IPS DF 19.7 (cell line): ENCODE measurements at regions not wholly inside any gene's neighbourhood (a gene's known extent, or its start where the extent isn't known, plus 50 kb on each side); places are given as distances from the start of the nearest gene placed in this dataset.
"Not testable (repeated sequence)": the region's sequence is repeated elsewhere in the genome, so short reads cannot be mapped to it uniquely, and the experiment has no call there.

Experiments used
- DNase-seq: peaks from one replicate; pipeline ENCODE4 v3.0.0-alpha.2; 2013; ENCODE audit warnings: low read depth, low spot score

DNA sequence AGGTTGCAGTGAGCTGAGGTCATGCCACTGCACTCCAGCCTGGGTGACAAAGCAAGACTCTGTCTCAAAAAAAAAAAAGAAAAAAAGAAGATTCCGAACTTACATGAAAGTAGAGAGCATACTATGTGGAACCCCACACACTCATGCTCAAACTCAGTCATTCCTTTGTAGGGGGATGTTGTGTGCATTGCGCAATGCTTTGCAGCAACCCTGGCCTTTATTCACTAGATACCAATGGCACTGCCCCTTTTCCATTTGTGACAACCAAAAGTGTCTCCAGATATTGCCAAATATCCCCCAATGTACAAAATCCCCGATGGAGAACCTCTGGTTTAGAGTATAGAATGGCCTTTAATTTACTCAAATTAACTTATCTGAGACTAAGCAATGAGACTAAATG, 158.6 kb downstream of the GJA1 start:
- DNase-seq, result no peak

DNA sequence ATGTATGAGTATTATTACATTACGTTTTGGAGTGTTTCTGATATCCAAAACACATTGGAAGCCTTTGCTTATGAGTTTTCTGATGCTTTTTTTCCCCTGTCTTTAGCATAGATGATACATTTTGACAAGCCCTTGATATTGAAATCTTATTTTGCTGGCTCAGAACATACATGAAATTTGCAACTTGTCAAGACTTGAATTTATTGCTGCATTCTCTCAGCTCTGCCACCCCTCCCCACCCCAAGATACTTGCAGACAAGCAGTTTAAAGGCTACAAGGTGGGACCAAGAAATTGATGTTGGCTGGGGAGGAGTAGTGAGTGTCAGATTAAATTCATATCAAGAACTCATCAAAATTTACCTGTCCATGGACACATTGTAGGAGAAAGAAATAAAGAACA, 160.2 kb downstream of the GJA1 start:
- DNase-seq, result no peak

- no peak for DNase-seq
Observed at GRCh38 chr6:121596441-121596840, 161.0 kb downstream of the GJA1 start.

DNA sequence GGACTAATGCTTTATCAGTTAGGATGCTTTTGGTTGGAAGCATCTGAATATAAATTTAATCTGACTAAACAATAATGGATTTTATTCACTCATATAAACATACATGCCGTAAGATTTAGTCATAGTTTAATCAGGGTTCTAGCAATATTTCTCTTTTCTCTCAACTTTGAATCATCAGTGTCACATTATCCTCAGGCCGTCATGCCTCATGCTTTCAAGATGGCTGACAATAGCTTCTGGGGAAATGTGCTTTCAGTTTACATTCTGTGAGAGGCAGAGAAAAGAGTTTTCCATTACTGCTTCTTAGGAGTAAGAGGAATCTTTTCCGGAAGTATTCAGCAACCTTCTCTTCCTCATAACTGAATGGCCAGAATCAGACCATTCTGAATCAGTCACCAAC, 162.2 kb downstream of the GJA1 start:
- no peak for DNase-seq

DNA sequence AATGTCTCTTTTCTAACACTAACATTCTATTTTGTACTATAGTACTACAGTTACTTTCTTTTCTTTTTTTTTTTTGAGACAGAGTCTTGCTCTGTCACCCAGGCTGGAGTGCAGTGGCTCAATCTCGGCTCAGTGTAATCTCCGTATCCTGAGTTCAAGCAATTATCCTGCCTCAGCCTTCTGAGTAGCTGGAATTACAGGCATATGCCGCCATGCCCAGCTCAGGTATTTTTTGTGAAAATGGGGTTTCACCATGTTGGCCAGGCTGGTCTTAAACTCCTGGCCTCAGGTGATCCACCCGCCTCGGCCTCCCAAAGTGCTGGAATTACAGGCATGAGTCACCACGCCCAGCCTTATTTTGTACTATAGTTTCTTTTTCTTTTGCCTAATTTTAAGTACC, 163.9 kb downstream of the GJA1 start:
- DNase-seq, result not testable (repeated sequence)

- no peak for DNase-seq
Observed at GRCh38 chr6:121600389-121601168, 165.1 kb downstream of the GJA1 start.

DNA sequence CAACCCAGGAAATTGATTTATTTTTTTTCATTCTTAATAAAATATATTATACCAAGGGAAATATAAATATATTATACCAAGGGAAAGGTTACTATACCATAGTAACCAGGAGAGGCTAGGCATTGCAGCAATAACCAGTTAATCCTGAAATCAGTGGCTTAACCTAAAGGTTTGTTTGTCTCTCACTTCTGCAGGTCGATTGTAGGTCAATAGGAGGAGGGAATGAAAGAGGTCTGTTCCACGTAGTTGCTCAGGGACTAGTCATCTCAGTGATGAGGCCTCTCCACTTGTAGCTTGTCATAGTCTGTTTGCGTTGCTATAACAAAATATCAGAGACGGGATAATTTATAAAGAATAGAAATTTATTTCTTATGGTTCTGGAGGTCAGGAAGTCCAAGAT, 168.0 kb downstream of the GJA1 start:
- DNase-seq, result no peak

DNA sequence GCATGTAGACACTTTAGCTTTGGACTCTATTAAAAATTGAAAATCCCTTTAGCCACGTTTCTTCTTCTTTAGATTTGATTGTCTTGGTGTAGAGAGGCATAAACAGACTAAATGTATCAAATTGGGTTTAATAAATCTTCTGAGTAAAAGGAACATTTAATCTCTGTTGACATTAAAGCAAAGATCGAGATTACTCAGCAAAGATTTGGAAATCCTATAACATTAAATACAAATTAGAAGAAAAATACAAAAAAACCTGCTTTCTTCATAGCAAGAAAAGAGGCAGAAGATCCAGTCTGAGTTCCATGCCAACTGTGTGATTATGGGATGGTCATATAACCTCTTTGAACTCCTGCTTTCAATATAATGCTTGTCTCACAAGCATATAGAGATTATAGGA, 172.3 kb downstream of the GJA1 start:
- no peak for DNase-seq

DNA sequence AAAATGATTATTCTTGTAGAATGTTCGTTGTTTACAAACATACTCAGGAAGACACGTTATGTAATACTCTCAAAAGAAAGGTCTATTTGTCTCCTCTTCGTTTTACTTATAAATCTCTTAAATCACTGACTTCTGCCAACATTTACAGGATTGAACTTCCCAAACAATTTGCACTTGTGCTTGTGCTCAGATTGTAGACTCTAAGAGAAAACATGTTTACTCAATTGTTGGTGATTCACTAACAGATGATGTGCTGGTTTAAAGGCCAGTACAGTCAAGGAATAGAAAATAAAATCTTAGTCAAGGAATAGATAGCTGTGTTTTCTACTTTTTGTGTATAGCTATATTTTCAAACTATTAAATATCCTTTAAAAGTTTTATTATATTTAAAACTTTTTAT, 172.8 kb downstream of the GJA1 start:
- DNase-seq, result no peak

GRCh38 chr6:121609281-121609680, 173.8 kb downstream of the GJA1 start:
- no peak for DNase-seq

GRCh38 chr6:121612927-121613326, 177.5 kb downstream of the GJA1 start:
- no peak for DNase-seq

DNA sequence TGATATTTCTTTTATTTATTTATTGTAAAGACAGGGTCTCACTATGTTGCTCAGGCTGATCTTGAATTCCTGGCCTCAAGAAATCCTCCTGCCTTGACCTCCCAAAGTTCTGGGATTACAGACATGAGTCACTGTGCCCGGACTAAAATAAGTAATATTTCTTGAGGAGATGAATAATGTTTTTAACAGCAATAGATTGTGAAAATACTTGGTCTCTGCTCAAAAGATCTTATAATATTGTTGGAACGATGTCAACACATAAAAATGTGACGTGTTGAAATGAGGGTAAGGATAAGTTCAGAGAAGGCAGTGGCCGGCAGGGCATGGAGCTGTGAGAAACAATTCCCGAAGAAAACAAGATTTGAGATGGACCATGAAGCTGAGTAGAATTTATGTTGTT, 178.7 kb downstream of the GJA1 start:
- DNase-seq, result no peak

GRCh38 chr6:121615493-121615892, 180.0 kb downstream of the GJA1 start:
- DNase-seq, result no peak

- no peak for DNase-seq
Observed at GRCh38 chr6:121616406-121616805, 181.0 kb downstream of the GJA1 start.

- DNase-seq, result no peak
Observed at GRCh38 chr6:121617388-121617787, 181.9 kb downstream of the GJA1 start.

- peak; percentile 92 for DNase-seq
Observed at GRCh38 chr6:121619013-121619412, 183.6 kb downstream of the GJA1 start.

- DNase-seq, result peak; percentile 72
Observed at GRCh38 chr6:121619987-121620740, 184.7 kb downstream of the GJA1 start.

- DNase-seq, result no peak
Observed at GRCh38 chr6:121627761-121628160, 192.3 kb downstream of the GJA1 start.

DNA sequence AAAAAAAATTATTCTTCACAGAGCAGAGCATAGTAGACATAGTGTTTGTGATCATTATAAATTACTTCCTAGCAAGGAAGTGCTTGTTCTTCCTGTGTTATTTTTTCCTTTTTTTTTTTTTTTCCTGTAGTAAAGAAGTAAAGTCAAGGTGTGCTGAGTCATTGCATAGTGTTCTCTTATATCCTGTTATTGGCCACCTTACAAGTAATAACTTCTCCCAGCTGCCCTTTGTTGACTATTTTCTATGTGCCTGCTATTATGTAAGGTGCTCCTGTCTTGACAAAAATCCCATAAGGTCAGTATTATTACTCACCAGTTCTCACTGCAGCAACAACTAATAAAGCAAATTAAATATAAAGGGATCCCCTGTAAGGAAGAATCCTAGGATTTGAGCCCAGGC, 195.3 kb downstream of the GJA1 start:
- no peak for DNase-seq

- DNase-seq, result not testable (repeated sequence)
Observed at GRCh38 chr6:121631752-121632151, 196.3 kb downstream of the GJA1 start.

DNA sequence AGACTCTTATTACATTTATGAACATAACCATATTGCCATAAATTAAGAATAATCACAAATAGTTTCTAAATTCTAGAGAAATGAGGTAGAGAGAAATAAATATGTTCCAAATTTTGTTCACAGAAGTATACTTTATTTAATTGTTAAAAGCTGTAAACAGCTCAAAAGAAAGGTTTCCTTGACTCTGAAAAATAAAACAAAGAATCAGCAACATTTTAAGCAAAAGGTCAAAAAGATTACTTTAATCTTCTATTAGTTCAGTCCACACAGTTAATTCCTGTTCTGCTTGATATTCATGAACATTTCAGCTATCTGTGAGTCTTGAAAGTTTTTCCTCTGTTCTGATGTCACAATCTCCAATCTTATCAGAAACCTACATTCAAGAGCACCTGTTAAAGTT, 197.9 kb downstream of the GJA1 start:
- DNase-seq, result no peak

DNA sequence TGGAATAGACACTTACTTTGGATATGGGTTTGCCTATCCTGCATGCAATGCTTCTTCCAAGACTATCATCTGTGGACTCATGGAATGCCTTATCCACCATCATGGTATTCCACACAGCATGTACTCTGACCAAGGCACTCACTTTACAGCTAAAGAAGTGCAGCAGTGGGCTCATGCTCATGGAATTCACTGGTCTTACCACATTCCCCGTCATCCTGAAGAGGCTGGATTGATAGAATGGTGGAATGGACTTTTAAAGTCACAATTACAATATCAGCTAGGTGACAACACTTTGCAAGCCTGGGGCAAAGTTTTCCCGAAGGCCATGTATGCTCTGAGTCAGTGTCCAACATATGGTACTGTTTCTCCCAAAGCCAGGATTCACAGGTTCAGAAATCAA, 199.1 kb downstream of the GJA1 start:
- DNase-seq, result not testable (repeated sequence)

DNA sequence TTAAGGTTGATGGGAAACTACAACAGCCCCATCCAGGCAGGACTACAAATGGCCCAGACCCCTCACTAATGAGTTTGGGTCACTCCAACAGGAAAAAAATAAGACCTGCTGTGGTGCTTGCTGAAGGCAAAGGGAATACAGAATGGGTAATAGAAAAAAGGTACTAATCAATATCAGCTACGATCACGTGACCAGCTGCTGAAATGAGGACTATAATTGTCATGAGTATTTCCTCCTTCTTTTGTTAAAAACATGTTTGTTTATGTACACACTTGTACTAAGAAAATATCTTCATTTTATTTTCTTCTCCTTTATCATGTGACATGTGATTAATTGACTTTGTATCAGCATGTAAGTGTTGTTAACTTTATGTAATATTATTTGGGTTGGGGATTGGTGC, 199.9 kb downstream of the GJA1 start:
- DNase-seq, result no peak
